ENCODE measurements at regions not wholly inside any gene's neighbourhood (a gene's known extent, or its start where the extent isn't known, plus 50 kb on each side); places are given as distances from the start of the nearest gene placed in this dataset.

- ATAC-seq (no peak), DNase-seq (ENCODE audit: low spot score) (no peak)
These were observed 385.8 kb upstream of the SULF2 start for GRCh38 chr20:48171071-48171470.

DNA sequence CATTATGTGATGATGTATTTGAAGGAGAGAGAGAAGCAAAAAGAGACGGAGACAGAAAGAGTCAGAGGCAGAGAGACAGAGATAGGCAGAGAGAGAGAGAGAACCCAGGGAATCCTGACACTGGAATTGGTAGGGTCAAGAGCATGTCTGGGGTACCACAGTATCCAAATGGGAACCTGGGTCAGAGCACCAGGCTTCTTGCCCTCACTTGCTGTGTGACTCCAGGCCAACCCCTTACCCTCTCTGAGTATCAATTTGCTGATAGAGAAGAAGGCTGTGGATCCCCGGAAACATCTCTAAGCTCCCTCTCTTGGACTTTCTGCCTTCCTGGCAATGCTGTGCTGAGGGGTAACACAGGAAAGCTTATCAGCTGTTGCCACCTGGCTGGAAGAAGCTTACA, 385.3 kb upstream of the SULF2 start:
- ATAC-seq (no peak), DNase-seq (ENCODE audit: low spot score) (no peak)

DNA sequence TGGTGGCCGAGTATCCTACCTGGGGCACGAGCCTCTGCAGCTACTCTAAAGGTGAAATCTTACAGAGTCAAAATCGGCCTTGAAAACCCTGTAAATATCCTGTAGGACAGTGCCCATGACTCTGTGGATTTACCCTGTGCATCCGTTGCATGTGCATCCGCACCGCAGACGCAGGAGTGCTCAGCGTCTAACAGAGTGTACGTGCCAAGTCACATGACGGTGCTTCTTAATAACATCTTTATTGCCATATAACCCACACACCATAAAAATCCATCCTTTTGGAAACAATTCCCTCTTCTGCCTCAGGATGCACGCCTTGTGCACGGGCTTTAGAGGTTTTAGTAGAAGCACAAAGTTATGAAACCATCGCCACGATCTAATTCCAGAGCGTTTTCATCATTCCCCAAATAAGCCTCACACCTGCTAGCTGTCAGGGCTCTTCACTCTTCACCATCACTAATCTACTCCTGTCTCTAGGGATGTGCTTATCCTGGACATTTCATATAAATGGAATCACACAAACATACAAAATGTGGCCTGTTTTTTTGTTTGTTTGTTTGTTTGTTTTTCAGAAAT, 384.5 kb upstream of the SULF2 start:
- DNase-seq (ENCODE audit: low spot score) (no peak), ATAC-seq (no peak)

GRCh38 chr20:48166082-48166835, 381.0 kb upstream of the SULF2 start:
- no peak for DNase-seq (ENCODE audit: low spot score)
- ATAC-seq, result no peak

- no peak for DNase-seq (ENCODE audit: low spot score)
These were observed 380.1 kb upstream of the SULF2 start for GRCh38 chr20:48165401-48165685.

GRCh38 chr20:48164566-48165400, 379.5 kb upstream of the SULF2 start:
- no peak for ATAC-seq

More at GRCh38 chr20:48165401-48165685, 380.1 kb upstream of the SULF2 start:
- ATAC-seq, result no peak

GRCh38 chr20:48164034-48164433, 378.8 kb upstream of the SULF2 start:
- DNase-seq (ENCODE audit: low spot score), result no peak

More at GRCh38 chr20:48164566-48165400, 379.5 kb upstream of the SULF2 start:
- no peak for DNase-seq (ENCODE audit: low spot score)

GRCh38 chr20:48163505-48163904, 378.2 kb upstream of the SULF2 start:
- no peak for DNase-seq (ENCODE audit: low spot score)
- no peak for ATAC-seq

More at GRCh38 chr20:48164034-48164433, 378.8 kb upstream of the SULF2 start:
- ATAC-seq, result no peak

DNA sequence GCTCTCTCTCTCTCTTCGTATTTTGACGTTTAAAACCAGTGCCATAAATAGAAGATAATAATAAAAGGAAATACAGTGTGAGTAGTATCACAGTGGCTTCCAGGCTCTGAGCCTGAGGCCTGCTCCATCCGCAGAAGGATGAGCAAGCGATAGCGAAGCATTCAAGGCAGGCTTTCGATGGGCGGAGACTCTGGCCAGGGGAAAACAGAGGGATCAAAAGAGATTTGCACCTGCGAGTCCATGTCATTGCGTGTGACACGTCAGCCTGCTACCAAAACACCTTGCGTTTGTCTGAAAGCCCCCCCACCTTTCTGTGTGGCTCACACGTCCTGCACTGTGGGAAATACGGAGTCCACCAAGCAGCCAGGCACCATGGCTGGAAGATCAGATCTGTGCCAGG, 377.3 kb upstream of the SULF2 start:
- no peak for ATAC-seq
- DNase-seq (ENCODE audit: low spot score), result no peak

- no peak for ATAC-seq
- no peak for DNase-seq (ENCODE audit: low spot score)
These were observed 374.1 kb upstream of the SULF2 start for GRCh38 chr20:48159145-48160008.

DNA sequence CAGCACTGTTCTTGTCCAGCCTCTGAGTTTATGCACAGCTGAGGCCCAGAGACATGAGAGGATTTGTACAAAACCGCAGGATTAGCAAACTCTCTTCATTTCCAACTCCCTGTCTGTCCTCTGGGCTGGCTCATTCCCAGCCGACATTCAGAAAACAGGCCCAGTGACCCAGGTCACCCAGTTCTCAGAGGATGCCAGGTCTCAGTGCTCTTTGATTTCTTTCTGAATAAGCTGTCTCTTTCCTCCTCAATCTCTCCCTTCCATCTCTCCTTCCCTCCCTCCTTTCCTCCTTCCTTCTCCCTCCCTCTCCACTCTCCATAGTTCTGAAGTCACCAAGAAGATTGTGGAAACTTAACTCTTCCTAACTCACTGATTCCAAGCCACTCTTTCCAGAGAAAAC, 372.7 kb upstream of the SULF2 start:
- ATAC-seq, result no peak
- no peak for DNase-seq (ENCODE audit: low spot score)

- no peak for DNase-seq (ENCODE audit: low spot score)
- ATAC-seq, result no peak
These were observed 371.8 kb upstream of the SULF2 start for GRCh38 chr20:48156951-48157700.

DNA sequence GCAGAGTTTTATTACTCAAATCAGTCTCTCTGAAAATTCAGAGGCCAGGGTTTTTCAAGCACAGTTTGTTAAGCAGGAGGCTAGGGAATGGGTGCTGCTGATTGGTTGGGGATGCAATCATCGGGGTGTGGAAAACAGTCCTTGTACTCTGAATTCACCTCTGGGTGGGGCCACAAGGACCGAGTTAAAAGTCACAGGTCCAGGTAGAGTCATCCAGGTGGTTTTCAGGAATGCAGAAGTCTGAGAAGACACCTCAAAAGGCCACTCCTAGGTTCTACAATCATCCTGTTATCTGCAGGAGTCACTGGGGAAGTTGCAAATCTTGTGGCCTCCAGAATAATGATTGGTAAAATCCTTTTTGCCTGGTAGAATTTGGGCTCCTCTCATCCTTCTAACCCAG, 371.2 kb upstream of the SULF2 start:
- DNase-seq (ENCODE audit: low spot score) (no peak), ATAC-seq (no peak)

DNA sequence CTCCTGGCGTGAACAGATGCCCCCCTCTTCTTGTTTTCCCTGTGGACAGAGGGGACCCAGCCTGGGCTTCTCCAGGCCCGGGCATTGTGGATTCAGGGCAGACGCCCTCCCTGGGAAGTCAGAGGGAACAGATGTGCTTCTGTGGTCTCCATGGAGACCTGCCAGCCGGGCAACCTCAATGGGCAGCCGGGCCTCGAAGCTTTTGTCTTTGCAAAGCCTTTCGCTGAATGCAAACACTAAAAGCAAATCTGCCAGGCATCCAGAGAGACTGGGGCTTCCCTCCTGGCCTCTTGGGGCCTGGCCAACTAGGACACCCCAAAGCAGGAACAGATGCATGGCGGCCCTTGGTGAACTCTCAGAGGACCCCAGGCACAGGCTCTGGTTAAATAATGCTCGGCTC, 370.0 kb upstream of the SULF2 start:
- no peak for DNase-seq (ENCODE audit: low spot score)
- ATAC-seq, result no peak

GRCh38 chr20:48154040-48154765, 368.9 kb upstream of the SULF2 start:
- DNase-seq (ENCODE audit: low spot score), result no peak
- ATAC-seq, result no peak

- DNase-seq (ENCODE audit: low spot score), result no peak
- no peak for ATAC-seq
These were observed 368.2 kb upstream of the SULF2 start for GRCh38 chr20:48153523-48153922.

DNA sequence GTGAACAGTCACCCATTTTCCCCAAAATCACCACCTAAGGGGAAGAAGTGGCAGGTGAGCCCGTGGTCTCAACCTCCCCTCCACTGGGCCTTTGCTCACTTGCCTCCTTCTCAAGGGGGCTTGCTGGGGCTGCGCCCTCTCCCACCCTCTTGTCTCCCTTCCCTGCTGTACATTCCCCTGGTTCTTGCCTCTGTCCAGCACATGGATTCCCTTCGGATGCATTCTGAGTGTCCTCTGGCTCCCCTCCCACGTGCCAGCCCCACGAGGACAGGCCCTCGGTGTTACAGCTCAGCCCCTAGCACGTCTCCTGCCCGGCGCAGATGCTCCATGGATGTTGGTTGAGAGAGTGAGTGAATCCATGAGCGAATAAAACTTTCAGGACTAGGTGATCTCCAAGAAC, 367.8 kb upstream of the SULF2 start:
- DNase-seq (ENCODE audit: low spot score) (no peak), ATAC-seq (no peak)

GRCh38 chr20:48150568-48150967, 365.3 kb upstream of the SULF2 start:
- no peak for ATAC-seq

DNA sequence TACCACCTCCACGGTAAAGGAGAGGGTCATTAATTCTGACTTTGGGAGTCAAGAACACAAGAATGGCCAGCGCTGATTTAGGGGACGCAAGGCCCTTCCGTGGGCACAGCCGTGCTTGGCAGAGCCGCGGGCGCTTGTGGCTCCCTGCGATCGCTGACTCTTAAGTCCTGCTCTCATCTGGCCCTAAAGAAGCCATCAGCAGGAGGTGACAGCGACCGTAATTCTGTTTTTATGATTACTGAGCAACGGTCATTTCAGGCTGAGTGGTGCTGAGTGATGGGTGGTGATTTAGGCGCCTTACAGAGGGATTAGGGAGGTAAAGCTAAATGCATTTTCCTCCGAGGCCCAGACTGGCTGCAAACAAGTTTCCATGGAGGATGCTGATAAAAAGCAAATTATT, 364.6 kb upstream of the SULF2 start:
- ATAC-seq (no peak), DNase-seq (ENCODE audit: low spot score) (no peak)

More at GRCh38 chr20:48150568-48150967, 365.3 kb upstream of the SULF2 start:
- DNase-seq (ENCODE audit: low spot score), result no peak

All from left lobe of liver (tissue), 2 donors.